GM21786 (cell line): ENCODE measurements at regions not wholly inside any gene's neighbourhood (a gene's known extent, or its start where the extent isn't known, plus 50 kb on each side); places are given as distances from the start of the nearest gene placed in this dataset.
"Not testable (repeated sequence)": the region's sequence is repeated elsewhere in the genome, so short reads cannot be mapped to it uniquely, and the experiment has no call there.

ENCODE experiments used
- ATAC-seq: cut with Tn5 transposase; IDR thresholded peaks from one replicate; pipeline ENCODE4 v1.9.1; 2021; ENCODE audit not compliant: unreplicated experiment

- not testable (repeated sequence) for ATAC-seq
Measured at GRCh38 chr2:90359887-90360730, 1668.6 kb downstream of the RPIA start.

DNA sequence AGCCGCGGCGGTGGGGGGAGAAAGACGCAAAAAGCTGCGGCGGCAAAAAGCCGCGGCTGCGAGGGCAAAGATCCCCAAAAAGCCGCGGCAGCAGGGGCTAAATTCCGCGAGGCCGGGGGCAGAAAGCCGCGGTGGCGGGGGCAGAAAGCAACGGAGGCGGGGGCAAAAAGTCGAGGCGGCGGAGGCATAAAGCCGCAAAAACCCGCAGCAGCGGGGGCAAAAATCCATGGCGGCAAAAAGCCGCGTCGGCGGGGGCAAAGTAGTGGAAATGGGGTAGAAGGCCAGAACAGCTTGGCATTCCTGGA, 1669.2 kb downstream of the RPIA start:
- ATAC-seq = not testable (repeated sequence)
